LHCN-M2 (cell line): ENCODE measurements at regions not wholly inside any gene's neighbourhood (a gene's known extent, or its start where the extent isn't known, plus 50 kb on each side); places are given as distances from the start of the nearest gene placed in this dataset.
A peak's percentile ranks its signal among the peaks of the same experiment; 100 is the strongest.

Experiments used
- DNase-seq: peaks from one replicate; pipeline ENCODE4 v3.0.0-alpha.2; 2012; ENCODE audit warnings: low read depth

GRCh38 chr7:16014031-16014430 lies 327.5 kb upstream of the MEOX2 start:
- no peak for DNase-seq

- DNase-seq, result no peak
These were observed 321.4 kb upstream of the MEOX2 start for GRCh38 chr7:16007911-16008310.

DNA sequence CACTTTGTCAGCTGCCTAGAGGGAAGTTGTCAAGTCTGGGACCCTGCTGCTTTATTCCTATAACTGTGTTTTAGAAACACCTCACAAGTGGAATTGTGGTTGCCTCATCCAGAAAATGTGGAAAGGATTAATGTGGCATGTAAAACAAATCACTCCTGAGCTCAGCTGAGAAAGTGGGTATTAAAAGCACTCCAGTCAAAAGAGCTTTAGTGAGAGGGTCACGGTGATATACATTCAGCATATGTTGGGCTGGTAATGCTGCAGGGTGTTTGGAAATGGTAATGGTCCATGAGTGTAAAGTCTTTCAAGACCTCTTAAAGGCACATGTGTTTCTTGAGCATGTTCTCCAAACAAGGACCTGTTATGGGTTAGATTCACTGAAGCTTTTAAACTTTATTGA lies 318.2 kb upstream of the MEOX2 start:
- no peak for DNase-seq

DNA sequence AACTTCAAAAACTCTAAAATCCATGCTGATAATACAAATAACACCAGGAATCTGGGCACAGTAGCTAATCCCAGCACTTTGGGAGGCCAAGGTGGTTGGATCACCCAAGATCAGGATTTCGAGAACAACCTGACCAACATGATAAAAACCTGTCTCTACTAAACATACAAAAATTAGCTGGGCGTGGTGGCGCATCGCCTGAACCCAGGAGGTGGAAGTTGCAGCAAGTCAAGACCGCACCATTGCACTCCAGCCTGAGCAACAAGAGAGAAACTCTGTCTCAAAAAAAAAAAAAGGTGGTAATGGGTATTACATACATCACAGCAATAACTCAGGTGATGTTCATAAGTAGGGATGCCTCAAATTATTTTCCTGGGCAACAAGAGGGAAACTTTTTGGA lies 315.0 kb upstream of the MEOX2 start:
- DNase-seq, result no peak

- peak; percentile 49 for DNase-seq
These were observed 312.1 kb upstream of the MEOX2 start for GRCh38 chr7:15998617-15999016.

DNA sequence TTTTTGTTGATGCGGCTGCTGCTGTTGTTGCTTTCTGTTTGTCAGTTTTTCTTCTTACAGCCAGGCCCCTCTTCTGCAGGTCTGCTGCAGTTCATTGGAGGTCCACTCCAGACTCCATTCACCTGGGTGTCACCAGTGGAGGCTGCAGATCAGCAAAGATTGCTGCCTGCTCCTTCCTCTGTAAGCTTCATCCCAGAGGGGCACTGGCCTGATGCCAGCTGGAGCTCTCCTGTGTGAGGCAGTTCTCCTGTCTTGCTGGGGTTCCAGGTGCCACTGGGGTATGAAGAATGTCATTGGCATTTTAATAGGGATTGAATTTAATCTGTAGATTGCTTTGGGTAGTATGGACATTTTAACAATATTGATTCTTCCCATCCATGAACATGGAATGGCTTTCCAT lies 308.5 kb upstream of the MEOX2 start:
- DNase-seq, result no peak

GRCh38 chr7:15989194-15989593 lies 302.7 kb upstream of the MEOX2 start:
- DNase-seq, result no peak

DNA sequence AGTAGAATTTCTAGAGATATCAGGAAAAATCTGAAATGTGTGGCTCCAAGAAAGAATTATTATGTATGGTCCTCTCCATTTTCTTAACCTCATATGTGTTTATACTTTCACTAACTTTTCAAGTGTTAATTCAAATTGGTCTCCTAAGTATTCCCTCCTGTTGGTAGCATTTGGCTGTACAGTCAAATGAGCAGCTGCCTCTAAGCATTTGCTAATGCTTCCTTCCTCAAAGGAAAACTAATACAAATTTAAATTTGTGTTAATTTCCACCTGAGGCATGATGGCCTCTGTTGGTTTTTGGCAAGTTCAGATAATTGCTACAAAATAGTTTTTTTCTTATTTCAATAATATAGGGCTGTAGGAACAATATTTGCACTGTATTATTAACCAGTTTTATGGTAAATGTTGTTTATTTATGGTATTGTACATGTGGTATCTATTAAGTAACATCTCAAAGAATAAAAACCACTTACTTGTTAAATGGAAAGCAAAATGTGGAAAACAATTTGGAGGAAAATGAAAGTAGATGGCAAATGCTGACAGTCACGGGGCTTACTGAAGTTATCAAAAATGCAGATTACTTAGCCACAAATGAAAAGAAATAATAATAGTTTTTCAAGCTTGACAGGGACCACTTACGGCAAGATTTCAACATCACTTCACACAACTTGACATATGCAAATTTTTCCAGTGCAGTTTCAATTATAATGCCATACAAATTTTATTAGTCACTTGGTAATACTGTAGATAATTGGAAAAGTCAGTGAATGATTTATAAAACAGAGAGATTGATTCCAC lies 299.3 kb upstream of the MEOX2 start:
- no peak for DNase-seq

- DNase-seq, result peak; percentile 61
These were observed 291.2 kb upstream of the MEOX2 start for GRCh38 chr7:15977663-15978062.

DNA sequence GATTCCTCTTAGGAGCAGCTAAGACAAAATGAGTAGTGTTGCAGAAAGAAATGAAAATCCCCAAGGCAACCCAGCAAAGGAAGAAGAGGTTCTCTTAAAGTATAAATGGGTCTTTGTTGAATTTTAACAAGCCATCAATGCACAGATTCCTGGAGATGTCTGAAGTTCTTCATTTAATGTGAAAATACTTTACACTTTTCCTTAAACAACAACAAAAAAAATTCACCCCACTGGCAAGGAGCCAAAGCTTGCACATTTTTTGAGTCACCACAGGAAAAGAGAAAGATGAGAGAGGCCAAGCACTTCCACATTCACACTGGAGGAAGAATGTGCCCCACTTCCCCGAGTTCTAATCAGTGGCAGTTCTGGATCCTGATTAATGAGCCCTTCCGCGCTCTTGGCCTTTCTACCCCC lies 286.4 kb upstream of the MEOX2 start:
- peak; percentile 64 for DNase-seq

DNA sequence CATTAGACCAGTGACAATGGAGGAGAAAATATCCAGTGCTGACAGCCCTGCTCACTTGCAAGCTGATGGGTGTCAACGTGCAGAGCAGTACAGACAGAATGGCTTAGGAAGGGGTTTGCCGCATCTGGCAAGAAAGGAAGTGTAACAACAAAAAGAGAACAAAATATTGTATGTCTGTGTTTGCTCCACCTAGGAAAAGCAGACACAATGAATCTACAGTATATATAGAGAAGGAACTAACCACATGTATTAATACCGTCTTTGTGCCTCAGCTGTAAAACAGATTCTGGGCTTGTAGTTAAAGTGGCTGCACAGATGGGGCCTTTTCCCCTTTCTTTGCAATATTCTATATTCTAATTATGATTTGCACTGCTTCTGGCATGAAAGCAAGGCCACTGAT lies 281.1 kb upstream of the MEOX2 start:
- DNase-seq, result no peak

DNA sequence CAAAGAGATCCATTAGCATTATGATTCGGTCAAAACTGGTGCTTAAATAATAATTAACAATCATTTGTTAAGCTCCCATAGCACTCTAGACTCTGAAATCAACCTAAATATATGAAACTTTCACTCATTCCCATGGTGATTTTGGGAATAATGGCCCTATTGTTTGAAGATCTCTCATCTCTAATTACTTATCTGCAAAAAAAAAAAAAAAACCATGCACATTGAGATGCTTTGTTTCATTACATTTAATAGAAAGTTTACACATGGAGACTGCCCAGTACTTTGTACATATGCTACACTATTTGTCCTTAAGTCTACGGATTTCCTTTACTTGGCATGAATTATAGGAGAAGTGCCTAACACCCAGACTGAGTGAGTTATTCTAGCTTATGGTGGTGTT lies 280.6 kb upstream of the MEOX2 start:
- no peak for DNase-seq

DNA sequence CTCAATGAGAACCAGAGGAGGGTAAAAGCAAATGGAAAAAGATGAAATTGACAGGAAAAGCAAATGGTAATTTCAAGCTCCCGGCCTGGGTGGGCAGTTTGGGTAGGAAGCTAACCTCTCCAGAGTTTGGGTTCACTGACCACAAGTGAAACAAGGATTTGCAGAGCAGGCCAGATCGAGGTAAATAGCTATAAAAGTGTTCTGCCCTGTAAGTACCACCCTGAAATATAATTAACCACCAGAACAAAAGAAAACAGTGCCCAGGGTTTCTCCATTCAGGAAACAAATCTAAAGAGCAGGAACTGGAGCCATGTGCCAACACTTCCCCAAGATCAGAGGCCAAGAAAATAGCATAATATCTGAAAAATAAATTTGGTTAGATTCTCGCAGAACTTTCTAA lies 276.7 kb upstream of the MEOX2 start:
- DNase-seq, result no peak

DNA sequence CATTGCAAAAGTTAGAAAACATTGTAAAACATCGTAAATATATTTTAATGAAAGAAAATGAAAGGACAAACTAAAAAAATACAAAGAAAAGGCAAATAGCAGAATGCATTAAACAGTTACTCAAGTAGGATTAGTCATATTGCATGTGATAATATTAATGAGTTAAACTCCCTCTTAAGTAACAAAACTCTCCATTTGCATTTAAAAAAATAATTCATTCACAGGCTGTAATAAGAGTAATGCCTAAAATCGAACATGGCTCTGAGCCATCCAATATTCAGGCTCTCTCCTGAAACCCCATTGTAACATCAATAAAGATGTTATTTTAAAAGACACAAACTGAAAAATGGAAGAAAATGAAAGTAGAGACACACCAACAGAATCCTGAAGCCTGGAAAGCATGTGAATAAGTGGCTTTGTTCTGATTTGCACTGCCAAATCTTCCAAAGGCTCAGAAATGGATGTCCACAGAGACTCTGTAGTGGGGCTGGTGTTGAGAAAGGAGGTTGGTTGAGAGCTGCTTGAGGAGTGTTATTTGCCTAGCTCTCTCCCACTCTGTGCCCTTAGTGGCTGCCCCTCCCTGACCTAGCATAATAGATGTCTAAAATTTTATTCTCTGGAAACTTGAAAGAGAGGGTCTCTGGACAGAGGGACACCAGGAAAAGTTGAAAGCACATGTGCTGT lies 268.3 kb upstream of the MEOX2 start:
- DNase-seq, result peak; percentile 51

GRCh38 chr7:15950299-15950698 lies 263.8 kb upstream of the MEOX2 start:
- DNase-seq, result no peak

DNA sequence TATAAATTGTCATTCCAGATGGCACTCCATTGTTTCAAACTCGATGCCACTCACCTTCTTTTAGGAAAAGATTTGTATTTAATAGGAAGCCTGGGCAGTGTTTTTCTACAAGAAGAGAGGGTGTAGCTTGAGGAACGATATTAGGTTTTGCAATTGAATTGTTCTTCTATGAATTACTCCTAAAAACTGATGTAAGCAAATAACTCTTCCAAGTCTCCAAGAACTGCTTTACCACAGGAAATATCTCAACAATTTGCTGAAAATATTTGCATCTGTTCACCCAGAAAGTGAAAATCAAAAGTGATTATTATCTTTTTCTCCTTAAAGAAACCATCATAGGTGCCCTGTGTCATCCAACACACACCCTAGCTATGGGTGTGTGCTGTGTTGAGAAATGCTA lies 261.3 kb upstream of the MEOX2 start:
- DNase-seq, result peak; percentile 25

GRCh38 chr7:15938115-15938514 lies 251.6 kb upstream of the MEOX2 start:
- no peak for DNase-seq

DNA sequence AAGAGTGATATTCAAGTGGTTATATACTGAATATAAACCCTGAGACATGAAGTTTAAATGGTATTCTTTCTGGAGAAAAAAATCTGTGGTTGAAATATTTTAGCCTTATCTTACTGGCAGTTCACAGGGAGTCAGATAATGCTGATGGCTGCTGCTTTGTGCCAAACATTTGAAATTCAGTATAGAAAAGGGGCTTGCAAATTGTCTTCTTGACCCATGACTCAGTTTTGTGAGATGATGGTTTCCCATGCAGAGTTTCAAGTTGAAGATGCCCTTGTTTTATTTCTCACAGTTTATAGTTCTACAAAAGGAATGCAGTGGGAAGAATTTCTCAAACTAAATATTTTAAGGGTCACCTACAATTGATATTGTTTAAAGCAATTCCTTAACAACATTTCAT lies 251.1 kb upstream of the MEOX2 start:
- DNase-seq, result no peak

DNA sequence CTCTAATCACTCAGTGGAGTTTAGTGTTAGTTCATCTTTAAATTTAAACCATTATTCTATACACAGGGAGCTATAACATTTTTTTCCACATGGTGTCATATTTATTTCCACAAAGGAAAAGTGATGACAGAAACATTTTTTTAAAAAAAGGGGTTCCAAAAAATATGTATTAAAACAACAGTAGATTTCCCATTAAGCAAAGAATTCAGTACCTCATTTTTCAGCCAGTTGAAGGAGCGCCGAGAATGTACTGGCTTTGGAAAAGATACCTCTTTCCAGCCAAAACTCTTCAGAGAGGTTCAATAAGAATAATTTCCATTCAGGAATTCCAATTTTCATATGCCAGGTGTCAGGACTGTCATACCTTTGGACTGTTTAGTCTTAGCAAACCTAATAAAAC lies 250.5 kb upstream of the MEOX2 start:
- DNase-seq, result no peak

GRCh38 chr7:15932318-15932717 lies 245.8 kb upstream of the MEOX2 start:
- DNase-seq, result no peak

DNA sequence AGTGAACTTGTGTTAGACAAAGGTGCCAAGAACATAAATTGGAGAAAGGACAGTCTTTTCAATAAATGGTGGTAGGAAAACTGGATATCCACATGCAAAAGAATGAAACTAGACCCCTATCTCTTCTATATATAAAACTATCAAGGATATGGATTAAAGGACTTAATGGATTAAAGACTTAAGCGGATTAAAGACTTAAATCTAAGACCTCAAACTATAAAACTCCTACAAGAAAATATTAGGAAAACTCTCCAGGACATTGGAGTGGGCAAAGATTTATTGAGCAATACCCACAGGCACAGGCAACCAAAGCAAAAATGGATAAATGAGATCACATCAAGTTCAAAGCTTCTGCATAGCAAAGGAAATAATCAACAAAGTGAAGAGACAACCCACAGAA lies 242.9 kb upstream of the MEOX2 start:
- no peak for DNase-seq

GRCh38 chr7:15925608-15926007 lies 239.1 kb upstream of the MEOX2 start:
- DNase-seq, result no peak

GRCh38 chr7:15924910-15925309 lies 238.4 kb upstream of the MEOX2 start:
- no peak for DNase-seq
